ENCODE measurements at regions not wholly inside any gene's neighbourhood (a gene's known extent, or its start where the extent isn't known, plus 50 kb on each side); places are given as distances from the start of the nearest gene placed in this dataset.
"Not testable (repeated sequence)": the region's sequence is repeated elsewhere in the genome, so short reads cannot be mapped to it uniquely, and the experiment has no call there.

DNA sequence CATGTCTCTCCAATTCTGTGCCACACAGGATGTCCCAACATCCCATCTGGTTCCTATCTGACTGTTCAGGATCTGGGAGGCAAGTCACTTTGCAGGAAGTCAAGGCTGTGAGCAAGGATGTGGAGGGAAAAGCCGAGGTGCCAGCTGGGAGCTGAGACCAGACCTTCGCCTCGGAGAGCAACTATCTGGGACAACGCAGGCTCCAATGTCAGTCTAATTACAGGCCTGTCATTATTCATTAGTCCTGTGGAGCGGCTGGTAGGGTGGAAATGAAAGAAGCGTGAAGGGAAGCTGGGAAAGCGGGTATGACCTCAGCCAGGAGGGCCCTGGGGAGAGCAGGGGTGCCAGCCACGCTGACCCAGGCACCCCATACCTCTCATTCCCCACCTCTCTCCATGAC lies 147.3 kb downstream of the UNC5CL start:
- DNase-seq (ENCODE audit: low spot score) = no peak
- in situ Hi-C loops (cut with HindIII; ENCODE audit: low sequenced_read_pairs) = no loop called here

DNA sequence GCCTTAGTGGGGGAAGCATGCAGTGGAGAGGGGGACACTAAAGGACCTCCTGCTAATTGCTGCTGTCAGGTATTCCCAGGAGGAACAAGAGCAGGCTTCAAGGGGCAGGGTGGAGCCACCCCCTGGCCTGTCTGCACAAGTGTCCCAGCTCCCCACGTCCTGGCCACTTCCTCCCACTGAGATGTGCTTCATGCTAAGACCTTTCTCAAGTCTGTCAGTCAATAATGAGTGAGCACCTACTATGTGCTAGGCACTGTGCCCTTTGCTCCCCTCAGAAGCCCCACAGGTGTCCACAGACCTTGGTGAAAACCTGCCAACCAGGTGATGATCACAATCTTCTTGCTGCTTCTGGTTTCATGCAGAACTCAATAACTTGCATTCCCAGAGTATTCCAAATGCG lies 147.9 kb downstream of the UNC5CL start:
- DNase-seq (ENCODE audit: low spot score) = no peak
- in situ Hi-C loops (cut with HindIII; ENCODE audit: low sequenced_read_pairs) = no loop called here

DNA sequence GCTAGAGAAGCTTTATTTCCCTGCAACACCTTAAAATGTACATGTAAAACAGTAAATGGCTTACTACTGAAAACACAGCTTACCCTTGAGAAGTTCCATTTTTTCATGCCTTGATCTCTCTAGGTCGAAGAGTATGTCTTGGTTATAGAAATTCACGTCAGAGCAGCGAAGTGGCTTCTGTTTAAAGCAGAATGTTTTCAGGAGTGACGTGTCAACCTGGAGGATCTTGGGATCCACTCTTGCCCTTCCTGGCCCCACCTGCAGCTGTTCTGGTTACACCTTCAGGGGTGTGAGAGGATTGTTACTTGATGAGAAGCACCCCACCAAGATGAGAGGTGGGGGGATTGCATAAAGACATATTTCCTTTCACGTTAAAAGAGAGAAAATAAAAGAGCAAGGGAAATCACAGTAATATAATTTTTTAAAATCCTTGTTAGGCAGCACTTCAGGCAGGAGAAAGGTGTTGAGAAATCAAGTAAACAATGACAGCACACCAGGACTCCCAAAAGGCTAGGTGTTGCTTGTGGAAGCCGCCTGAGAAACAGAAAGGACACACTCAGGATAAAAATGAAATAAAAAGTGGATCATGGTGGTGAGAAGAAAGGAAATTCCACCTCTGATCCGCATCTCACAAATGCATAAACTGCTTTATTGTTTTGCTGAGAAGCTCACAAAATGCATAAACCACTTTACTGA lies 149.7 kb downstream of the UNC5CL start:
- in situ Hi-C loops (cut with HindIII; ENCODE audit: low sequenced_read_pairs) = no loop called here
- DNase-seq (ENCODE audit: low spot score) = no peak

DNA sequence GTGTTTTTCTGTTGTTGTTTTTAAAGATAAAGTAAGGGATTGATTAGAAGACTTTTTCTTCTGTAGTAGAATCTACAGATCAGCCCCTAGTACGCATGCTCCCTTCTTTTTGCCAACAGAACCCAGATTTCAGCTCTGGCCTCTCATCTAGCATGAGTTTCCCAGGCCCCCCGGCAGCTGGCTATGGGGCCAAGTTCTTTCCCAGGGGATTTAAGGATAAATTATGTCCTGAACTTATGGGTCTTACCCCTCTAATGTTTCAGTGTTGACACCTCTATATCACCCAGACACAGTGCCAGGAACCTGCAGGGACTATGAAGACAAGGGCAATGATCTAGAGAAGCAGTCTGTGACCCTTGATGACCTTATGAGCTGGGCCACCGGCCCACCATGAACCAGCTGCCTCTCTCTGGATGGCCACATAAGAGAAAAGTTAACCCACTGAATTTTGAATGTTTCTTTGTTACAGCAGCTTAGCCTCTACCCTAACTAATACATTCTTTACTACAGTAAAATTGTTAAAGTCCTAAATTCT lies 150.5 kb downstream of the UNC5CL start:
- in situ Hi-C loops (cut with HindIII; ENCODE audit: low sequenced_read_pairs) = no loop called here
- no peak for DNase-seq (ENCODE audit: low spot score)

DNA sequence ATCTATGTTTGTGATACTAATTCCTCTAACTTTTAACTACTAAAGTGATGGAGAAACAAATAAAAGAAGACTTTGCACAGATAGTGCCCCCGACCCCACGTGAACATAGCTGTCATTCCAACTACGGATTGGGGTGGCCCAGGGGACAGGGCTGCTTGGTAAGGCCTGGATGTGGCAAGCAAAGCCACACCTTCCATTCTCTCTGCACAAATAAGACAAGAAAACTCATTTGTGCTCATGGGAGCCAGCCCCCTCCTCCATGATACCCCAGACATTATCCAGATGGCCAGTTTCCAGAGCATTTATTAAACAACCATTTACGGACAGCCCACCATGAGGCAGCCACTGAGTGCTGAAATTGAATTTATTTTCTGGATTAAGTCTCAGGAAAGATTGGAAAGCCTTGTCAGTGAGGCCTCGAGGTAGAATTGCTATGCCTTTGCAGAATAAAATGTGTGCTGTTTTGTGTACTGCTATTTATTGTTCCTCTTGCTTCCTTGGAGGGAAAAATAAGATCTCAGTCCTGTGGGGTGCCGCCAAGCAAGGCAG lies 151.2 kb downstream of the UNC5CL start:
- in situ Hi-C loops (cut with HindIII; ENCODE audit: low sequenced_read_pairs) = no loop called here
- DNase-seq (ENCODE audit: low spot score) = no peak

DNA sequence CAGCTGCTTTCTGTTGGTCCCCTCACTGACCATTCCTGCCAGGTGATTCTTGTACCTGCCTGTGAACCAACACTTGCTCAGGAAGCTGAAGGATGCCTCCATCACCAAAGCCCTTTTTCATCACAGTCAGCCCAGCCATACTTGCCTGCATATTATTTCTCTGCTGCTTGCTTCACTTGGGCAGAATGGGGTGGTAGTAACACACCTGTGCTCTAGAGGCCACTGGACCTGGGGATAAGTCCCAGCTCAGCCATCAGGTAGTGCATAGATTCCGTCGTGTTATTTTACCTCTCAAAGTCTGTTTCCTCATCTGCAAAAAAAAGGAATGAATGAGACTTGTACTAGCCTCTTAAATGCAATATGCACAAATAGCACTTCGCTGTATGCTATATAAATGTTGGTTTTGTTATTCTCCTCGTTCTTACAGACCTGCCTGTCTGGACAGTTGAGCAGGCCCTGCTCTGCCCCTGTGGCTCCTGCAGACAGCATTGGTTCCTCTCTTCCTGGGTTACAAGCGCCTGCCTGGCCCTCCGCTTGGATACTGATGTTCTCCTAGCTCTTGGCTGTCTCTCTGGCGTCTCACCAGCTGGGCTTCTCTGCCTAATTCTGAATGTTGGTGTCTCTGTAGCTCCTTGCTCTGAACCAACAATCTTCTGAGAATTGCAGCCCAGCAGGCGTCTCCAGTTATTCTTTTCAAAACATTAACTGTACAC lies 151.8 kb downstream of the UNC5CL start:
- DNase-seq (ENCODE audit: low spot score) = no peak
- in situ Hi-C loops (cut with HindIII; ENCODE audit: low sequenced_read_pairs) = no loop called here

DNA sequence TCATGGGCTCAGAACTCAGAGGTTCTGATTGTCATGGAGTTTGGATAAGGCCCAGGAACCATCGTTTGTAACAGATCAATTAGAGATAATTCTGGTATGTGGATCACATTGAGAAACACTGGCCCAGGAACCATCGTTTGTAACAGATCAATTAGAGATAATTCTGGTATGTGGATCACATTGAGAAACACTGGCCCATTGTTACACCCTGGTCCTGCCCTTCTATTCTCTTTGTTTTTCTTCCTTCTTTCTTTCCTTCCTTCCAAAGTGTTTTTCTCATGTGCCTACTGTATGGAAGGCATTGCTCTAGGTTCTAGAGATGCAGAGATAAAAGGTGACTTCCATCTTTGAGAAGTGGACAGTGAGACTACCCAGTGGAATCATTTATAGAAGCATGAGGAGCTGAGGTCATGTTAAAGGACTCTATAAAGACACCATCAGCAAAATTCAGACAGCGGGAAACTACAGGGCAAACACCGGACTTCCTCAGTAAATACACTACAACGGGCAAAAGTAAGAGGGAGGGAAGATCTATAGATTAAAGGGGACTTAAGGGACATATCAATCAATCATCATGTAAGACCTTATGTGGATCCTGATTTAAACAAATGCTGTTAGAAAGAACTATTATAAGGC lies 153.8 kb downstream of the UNC5CL start:
- no peak for DNase-seq (ENCODE audit: low spot score)
- in situ Hi-C loops (cut with HindIII; ENCODE audit: low sequenced_read_pairs) = no loop called here

DNA sequence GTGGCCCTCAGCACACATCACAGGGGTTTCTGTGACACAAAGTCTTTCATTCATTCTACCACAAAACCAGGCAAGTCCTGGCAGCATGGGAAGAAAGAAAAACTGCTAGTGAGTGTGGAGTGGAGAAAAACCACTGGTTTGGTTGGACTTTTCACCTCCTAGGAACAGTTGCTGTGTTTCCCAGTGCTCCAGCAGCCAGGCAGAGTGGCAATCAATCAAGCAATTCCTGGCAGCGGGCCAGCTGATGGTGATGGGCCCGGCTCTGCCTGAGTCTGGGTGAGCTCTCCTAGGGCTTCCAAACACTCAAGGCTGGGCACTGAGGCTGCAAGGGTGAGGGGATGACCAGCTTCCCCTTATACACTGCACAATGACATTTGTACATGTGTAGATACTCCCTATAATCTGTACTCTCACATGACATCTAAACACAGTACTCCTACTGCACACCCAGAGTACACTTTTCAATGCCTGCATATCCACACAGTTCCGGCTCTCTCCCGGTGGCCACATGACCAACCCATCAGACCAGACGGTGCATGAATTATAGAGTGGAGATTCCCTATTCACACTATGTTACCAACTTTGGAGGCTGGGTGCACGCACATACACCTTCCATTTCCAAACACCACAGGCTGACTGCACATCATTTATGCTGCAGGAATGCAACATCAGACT lies 156.6 kb downstream of the UNC5CL start:
- in situ Hi-C loops (cut with HindIII; ENCODE audit: low sequenced_read_pairs) = no loop called here
- no peak for DNase-seq (ENCODE audit: low spot score)

DNA sequence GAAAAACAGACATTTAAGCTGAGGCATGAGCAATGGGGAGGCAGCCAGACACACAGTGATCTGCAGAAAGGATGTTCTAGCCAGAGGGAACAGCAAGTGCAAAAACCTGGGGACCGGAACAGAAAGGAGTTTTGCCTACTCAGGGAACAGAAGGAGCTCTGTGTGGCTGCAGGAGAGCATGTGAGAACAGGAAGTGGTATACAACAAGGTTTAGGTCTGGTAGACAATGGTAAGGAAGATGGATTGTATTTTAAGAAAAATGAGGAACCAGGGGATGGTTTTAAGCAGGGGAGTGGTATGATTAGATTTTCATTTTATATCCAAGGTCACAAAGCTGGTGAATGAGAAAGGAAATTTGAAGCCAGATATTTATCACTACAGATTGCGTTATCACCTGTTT lies 157.5 kb downstream of the UNC5CL start:
- in situ Hi-C loops (cut with HindIII; ENCODE audit: low sequenced_read_pairs) = no loop called here

DNA sequence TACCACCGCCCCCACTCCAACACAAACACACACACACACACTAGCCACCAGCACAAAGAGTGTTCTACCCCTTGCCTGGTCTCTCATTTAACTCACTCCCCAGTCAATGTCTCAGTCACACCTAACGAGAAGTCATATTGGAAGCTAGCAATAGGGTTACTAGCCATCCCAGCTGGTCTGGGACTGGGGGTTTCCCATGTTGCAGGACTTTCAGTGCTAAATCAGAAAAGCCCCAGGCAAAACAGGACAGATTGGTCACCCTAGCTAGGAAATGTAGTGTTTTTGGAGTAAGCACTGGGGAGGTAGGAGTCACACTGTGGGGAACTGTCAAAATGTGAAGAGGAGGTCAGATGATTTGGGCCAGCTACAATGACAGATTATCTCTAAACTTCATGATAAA lies 158.1 kb downstream of the UNC5CL start:
- DNase-seq (ENCODE audit: low spot score) = no peak
- in situ Hi-C loops (cut with HindIII; ENCODE audit: low sequenced_read_pairs) = no loop called here

More for the DNA sequence above, 157.5 kb downstream of the UNC5CL start:
- no peak for DNase-seq (ENCODE audit: low spot score)

DNA sequence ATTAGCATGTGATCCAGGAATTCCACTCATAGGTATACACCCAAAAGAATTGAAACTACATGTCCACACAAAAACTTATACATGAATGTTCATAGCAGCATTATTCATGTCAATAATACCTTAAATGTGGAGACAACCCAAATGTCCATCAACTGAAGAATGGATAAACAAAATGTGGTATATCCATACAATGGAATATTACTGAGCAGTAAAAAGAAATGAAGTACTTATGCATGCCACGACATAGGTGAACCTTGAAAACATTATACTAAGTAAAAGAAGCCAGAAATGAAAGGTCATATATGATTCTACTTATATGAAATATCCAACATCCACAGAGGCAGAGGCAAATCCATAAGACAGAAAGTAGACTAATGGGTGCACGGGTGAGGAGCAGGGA lies 159.9 kb downstream of the UNC5CL start:
- in situ Hi-C loops (cut with HindIII; ENCODE audit: low sequenced_read_pairs) = no loop called here

DNA sequence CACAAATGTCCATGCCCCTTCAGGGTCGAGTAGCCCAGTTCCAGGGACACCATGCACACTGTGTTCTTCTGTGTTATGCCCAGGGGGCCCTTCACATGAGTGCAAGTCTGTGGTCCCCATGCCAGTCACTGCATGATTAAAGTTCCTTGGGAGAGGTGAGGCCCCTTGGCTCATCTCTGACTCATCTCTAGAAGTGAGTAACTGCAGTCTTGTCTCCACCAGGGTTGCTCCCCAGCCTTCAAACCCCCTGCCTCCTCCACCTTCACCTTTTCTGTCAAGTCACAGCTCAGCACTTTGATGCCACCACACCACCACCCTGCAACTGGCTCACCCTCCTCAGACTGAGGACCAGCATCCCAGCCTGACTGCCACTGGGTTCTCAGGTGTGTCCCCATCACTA lies 161.7 kb downstream of the UNC5CL start:
- in situ Hi-C loops (cut with HindIII; ENCODE audit: low sequenced_read_pairs) = no loop called here
- DNase-seq (ENCODE audit: low spot score) = no peak

More for the DNA sequence above, 159.9 kb downstream of the UNC5CL start:
- DNase-seq (ENCODE audit: low spot score) = no peak

DNA sequence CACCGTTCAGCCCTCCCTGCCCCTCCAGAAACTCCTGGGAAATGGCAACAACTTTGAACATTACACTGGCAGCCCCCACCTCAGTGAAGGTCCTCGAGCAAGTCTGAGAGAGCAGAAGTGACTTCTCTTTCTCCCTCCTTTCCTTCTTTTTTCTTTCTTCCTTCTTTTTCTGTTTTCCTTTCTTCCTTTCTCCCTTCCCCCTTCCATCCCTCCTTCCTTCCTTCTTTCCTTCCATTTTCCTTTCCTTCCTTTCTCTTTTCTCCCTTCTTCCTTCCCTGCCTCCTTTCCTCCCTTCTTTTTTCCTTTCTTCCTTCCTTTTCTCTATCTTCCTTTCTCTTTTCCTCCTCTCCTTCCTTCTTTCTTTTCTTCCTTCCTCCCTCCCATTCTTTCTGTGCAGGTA lies 162.7 kb downstream of the UNC5CL start:
- in situ Hi-C loops (cut with HindIII; ENCODE audit: low sequenced_read_pairs) = no loop called here

DNA sequence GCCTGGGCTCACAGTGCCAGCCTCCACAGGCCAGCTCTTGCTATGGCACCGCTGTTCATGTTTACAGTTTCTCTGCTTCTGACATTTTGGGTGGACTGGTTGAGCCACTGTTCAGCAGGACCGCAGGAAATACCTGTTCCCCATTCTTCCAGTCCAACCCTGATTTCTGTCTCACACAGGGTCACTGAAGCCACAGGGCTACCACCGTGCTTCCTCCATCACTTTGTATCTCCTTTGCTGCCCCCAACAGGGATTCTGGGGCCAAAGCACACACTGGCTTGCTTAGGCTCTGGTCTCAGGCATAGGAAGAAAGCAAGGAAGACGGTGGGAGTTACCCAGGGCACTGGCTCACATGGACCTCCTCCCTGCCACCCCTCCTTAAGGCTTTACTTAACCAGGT lies 164.5 kb downstream of the UNC5CL start:
- DNase-seq (ENCODE audit: low spot score) = no peak
- in situ Hi-C loops (cut with HindIII; ENCODE audit: low sequenced_read_pairs) = no loop called here

More for the DNA sequence above, 162.7 kb downstream of the UNC5CL start:
- DNase-seq (ENCODE audit: low spot score) = no peak

DNA sequence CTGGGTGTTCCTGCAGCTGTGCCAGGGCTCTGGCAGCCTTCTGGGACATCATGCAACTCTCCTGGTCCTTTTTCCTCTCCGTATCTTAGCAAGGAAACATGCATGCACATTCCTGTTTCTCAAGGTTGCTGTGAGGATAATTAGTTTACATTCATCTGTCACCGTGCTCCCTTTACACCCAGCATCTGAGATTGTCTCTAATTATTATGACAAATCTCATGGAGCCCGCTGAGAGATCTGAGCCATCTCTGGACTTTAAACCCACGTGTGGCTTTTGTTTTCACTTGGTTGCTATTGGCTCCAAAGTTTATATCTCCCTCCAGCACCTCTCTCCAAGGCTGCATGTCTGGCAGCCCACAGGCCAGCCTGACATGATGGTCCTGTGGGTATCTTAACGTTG lies 167.6 kb downstream of the UNC5CL start:
- no peak for DNase-seq (ENCODE audit: low spot score)
- in situ Hi-C loops (cut with HindIII; ENCODE audit: low sequenced_read_pairs) = no loop called here

DNA sequence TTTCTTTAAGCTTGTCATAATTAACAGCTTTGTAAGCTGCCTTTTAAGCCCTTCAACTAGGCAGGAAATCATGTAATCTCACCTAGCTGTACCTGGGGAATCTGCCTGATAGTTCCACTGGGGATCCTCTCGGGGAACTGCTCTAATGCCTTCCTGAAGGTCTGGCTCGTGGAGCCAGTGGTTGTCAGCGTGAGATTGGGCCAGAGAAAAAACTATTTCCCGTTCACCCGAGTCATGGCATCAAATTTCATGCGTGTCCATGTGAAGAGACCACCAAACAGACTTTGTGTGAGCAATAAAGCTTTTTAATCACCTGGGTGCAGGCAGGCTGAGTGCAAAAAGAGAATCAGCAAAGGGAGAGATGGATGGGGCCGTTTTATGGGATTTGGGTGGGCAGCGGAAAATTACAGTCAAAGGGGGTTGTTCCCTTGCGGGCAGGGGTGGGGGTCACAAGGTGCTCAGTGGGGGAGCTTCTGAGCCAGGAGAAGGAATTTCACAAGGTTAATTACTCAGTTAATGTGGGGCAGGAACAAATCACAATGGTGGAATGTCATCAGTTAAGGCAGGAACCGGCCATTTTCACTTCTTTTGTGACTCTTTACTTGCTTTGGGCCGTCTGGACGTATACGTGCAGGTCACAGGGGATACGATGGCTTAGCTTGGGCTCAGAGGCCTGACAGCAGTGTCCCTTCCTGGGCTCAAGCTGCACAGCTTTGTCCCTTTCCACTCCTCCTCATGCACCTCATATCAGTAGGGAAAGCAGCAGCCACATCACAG lies 170.7 kb downstream of the UNC5CL start:
- in situ Hi-C loops (cut with HindIII; ENCODE audit: low sequenced_read_pairs); DNase-seq (ENCODE audit: low spot score): not testable (repeated sequence)

DNA sequence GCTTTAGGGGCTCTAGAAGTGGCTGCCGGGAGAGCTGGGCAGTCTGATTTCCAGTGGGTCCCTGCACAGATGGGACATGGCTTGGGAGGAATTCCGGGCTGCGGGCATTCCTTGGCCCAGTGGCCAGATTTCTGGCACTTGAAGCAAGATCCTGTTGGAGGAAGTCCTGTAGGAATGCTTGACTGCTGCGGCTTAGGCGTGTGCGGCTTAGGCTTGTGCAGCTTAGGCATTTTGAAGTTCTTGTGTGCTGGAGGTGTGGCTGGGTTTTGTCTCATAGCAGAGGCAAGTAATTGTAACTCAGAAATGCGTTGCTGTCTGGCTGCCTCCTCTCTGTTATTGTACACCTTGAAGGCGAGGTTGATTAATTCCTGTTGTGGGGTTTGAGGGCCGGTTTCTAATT lies 171.5 kb downstream of the UNC5CL start:
- in situ Hi-C loops (cut with HindIII; ENCODE audit: low sequenced_read_pairs) = not testable (repeated sequence)

DNA sequence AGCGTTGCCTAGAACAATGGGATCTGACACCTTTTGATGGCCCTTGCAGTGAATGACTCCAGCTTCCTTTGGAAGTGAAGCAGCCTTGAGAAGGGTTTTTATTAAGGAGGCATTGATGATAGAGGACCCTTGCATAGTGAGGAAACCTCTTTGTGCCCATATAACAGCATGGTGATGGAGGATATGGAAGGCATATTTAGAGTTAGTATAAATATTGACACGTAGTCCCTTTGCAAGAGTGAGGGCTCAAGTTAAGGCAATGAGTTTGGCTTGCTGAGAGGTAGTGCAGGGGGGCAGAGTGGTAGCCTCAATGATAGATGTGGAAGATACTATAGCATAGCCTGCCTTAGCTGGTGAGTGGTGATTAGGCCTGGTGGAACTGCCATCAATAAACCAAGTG lies 173.8 kb downstream of the UNC5CL start:
- in situ Hi-C loops (cut with HindIII; ENCODE audit: low sequenced_read_pairs); DNase-seq (ENCODE audit: low spot score): not testable (repeated sequence)

More for the DNA sequence above, 171.5 kb downstream of the UNC5CL start:
- DNase-seq (ENCODE audit: low spot score) = not testable (repeated sequence)

DNA sequence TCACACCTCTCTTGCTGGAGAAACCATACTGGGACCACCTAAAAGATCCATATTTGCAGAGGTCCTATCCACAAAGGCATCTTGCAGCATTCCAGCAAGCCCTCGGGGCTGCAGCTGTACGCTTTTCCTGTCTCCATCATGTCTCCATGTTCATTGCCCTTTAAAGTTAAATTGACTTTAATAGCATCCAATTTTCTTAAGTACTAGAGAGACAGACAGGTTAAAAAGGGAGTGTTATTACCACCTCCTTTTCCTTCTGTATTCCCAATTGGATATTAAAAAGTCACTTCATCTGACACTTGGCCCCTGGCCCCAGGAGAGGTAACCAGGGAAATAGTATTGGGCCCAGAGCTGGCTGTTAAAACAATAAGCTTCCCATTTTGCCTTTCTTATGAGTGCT lies 178.6 kb downstream of the UNC5CL start:
- in situ Hi-C loops (cut with HindIII; ENCODE audit: low sequenced_read_pairs) = no loop called here
- no peak for DNase-seq (ENCODE audit: low spot score)

Data from G401 (cell line).